Loucy (cell line): ENCODE measurements at regions not wholly inside any gene's neighbourhood (a gene's known extent, or its start where the extent isn't known, plus 50 kb on each side); places are given as distances from the start of the nearest gene placed in this dataset.

Experiments
- H2AFZ ChIP-seq: fragments of 200-600 bp; sonication (generic); 2 replicates; pipeline ENCODE4 v1.6.0; 2016; ENCODE audit warnings: antibody characterized with exemption, mild to moderate bottlenecking, low read length, moderate library complexity
- H3F3A ChIP-seq: fragments of 200-600 bp; 2 replicates; pipeline ENCODE4 v1.6.0; 2016; ENCODE audit warnings: antibody characterized with exemption, low read depth, mild to moderate bottlenecking
- H3K27me3 ChIP-seq: fragments of 200-600 bp; sonication (generic); 2 replicates; pipeline ENCODE4 v1.6.1; 2014; ENCODE audit warnings: low read length, mild to moderate bottlenecking; ENCODE audit not compliant: insufficient read depth, poor library complexity, severe bottlenecking
- H3K36me3 ChIP-seq: fragments of 200-600 bp; sonication (generic); 2 replicates; pipeline ENCODE4 v1.6.1; 2016; ENCODE audit warnings: low read length; ENCODE audit not compliant: insufficient read depth
- H3K4me1 ChIP-seq: fragments of 200-600 bp; sonication (generic); 2 replicates; pipeline ENCODE4 v1.5.1; 2014; ENCODE audit warnings: low read length, mild to moderate bottlenecking; ENCODE audit not compliant: insufficient read depth, poor library complexity, severe bottlenecking
- H3K4me2 ChIP-seq: fragments of 200-600 bp; sonication (generic); 2 replicates; pipeline ENCODE4 v1.6.0; 2014; ENCODE audit warnings: antibody characterized with exemption, low read length, low read depth, mild to moderate bottlenecking; ENCODE audit not compliant: poor library complexity, severe bottlenecking
- H3K4me3 ChIP-seq: fragments of 200-600 bp; sonication (generic); 2 replicates; pipeline ENCODE4 v1.5.1; 2014; ENCODE audit warnings: low read length, mild to moderate bottlenecking, mixed read lengths; ENCODE audit not compliant: poor library complexity, severe bottlenecking
- H3K79me2 ChIP-seq: fragments of 200-600 bp; sonication (generic); 2 replicates; pipeline ENCODE4 v1.6.1; 2014; ENCODE audit warnings: low read length; ENCODE audit not compliant: insufficient read depth
- H3K9ac ChIP-seq: fragments of 200-600 bp; sonication (generic); 2 replicates; pipeline ENCODE4 v1.6.0; 2014; ENCODE audit warnings: mild to moderate bottlenecking, low read depth, low read length, moderate library complexity; ENCODE audit not compliant: poor library complexity, severe bottlenecking
- H3K9me2 ChIP-seq: fragments of 200-600 bp; sonication (generic); replicated peaks from 2 replicates; pipeline ENCODE4 v1.6.1; 2016; ENCODE audit warnings: low read depth, low read length, mixed read lengths
- H3K9me3 ChIP-seq: fragments of 200-600 bp; sonication (generic); 2 replicates; pipeline ENCODE4 v1.6.1; 2014; ENCODE audit warnings: mild to moderate bottlenecking, antibody characterized with exemption, low read length, low read depth; ENCODE audit not compliant: insufficient read depth
- H4K20me1 ChIP-seq: fragments of 200-600 bp; sonication (generic); 2 replicates; pipeline ENCODE4 v1.6.0; 2014; ENCODE audit warnings: antibody characterized with exemption, low read length, mild to moderate bottlenecking; ENCODE audit not compliant: insufficient read depth, poor library complexity, severe bottlenecking
- CTCF ChIP-seq: fragments of 200-600 bp; sonication (generic); conservative IDR thresholded peaks from 2 replicates; pipeline ENCODE4 v1.5.1; 2014; ENCODE audit warnings: mild to moderate bottlenecking, antibody characterized with exemption, low read length
- EZH2phosphoT487 ChIP-seq: fragments of 200-600 bp; IDR thresholded peaks from 2 replicates; pipeline ENCODE4 v1.6.1; 2018; ENCODE audit warnings: antibody characterized with exemption, mild to moderate bottlenecking, moderate library complexity, borderline replicate concordance

GRCh38 chr10:52701647-52702046 lies 70.9 kb downstream of the MBL2 start:
- H3K4me3 ChIP-seq = no peak overlapping the region
- H3K79me2 ChIP-seq = no peaks in the 10 kb centered on the region
- TF ChIP-seq CTCF = no peak
- no peak for TF ChIP-seq EZH2phosphoT487
- H3K9me3 ChIP-seq = no peaks in the 10 kb centered on the region
- no peak overlapping the region for H3K4me2 ChIP-seq
- no peaks in the 10 kb centered on the region for H3K9me2 ChIP-seq
- no peaks in the 10 kb centered on the region for H3K4me1 ChIP-seq
- H3F3A ChIP-seq = no peaks in the 10 kb centered on the region
- no peaks in the 10 kb centered on the region for H3K27me3 ChIP-seq
- H3K9ac ChIP-seq = no peak overlapping the region
- H3K36me3 ChIP-seq = no peaks in the 10 kb centered on the region
- H4K20me1 ChIP-seq = no peaks in the 10 kb centered on the region
- H2AFZ ChIP-seq = no peak overlapping the region

- Histone ChIP-seq H3K9me3 (no peaks in the 10 kb centered on the region), H3K4me1 (no peaks in the 10 kb centered on the region), H3K4me3 (no peak overlapping the region), H3K4me2 (no peak overlapping the region), H3F3A (no peaks in the 10 kb centered on the region), H2AFZ (no peak overlapping the region), H3K9ac (no peak overlapping the region), H3K9me2 (no peaks in the 10 kb centered on the region), H3K79me2 (no peaks in the 10 kb centered on the region), H4K20me1 (no peaks in the 10 kb centered on the region), H3K36me3 (no peaks in the 10 kb centered on the region), H3K27me3 (no peaks in the 10 kb centered on the region)
- no peak for TF ChIP-seq CTCF
Measured at GRCh38 chr10:52703451-52703850, 69.1 kb downstream of the MBL2 start.

GRCh38 chr10:52703898-52704297 lies 68.7 kb downstream of the MBL2 start:
- TF ChIP-seq EZH2phosphoT487 (no peak), CTCF (no peak)
- Histone ChIP-seq H3K79me2 (no peaks in the 10 kb centered on the region), H3K9me2 (no peaks in the 10 kb centered on the region), H3K36me3 (no peaks in the 10 kb centered on the region), H3K9ac (no peak overlapping the region), H3K4me1 (no peaks in the 10 kb centered on the region), H4K20me1 (no peaks in the 10 kb centered on the region), H3F3A (no peaks in the 10 kb centered on the region), H3K27me3 (no peaks in the 10 kb centered on the region), H2AFZ (no peak overlapping the region), H3K4me3 (no peak overlapping the region), H3K4me2 (no peak overlapping the region), H3K9me3 (no peaks in the 10 kb centered on the region)
